ENCODE measurements at regions not wholly inside any gene's neighbourhood (a gene's known extent, or its start where the extent isn't known, plus 50 kb on each side); places are given as distances from the start of the nearest gene placed in this dataset.

DNA sequence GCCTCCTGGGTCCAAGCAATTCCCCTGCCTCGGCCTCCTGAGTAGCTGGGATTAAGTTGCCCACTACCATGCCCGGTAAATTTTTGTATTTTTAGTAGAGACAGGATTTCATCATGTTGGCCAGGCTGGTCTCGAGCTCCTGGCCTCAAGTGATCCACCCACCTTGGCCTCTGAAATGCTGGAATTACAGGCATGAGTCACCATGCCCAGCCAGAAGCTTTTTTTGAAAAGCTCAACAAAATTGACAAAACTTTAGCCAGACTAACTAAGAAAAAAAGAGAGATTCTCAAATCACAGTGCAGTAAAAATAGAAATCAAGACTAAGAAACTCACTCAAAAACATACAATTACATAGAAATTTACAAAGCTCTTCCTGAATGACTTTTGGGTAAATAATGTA, 420.6 kb downstream of the COL12A1 start (continued):
- TF ChIP-seq ZNF462 (CRISPR knock-in tag; IDR thresholded peaks at IDR 0.05), result no peak
- no peak for TF ChIP-seq REST (IDR thresholded peaks at IDR 0.05; ENCODE audit: unreplicated experiment)
- no peak for TF ChIP-seq ZNF114 (CRISPR knock-in tag; IDR thresholded peaks at IDR 0.05)
- TF ChIP-seq STAT1 (IDR thresholded peaks at IDR 0.05; ENCODE audit: unreplicated experiment), result no peak
- no peak for TF ChIP-seq EZH2 (IDR thresholded peaks at IDR 0.05; ENCODE audit: low read depth, unreplicated experiment)
- no peak for TF ChIP-seq NANOG (IDR thresholded peaks at IDR 0.05; ENCODE audit: borderline replicate concordance)
- no peak for TF ChIP-seq CREB1 (CRISPR knock-in tag; IDR thresholded peaks at IDR 0.05; ENCODE audit: low read depth)
- TF ChIP-seq POLR2AphosphoS5 (IDR thresholded peaks at IDR 0.05; ENCODE audit: low read depth), result no peak
- TF ChIP-seq JUNB (IDR thresholded peaks at IDR 0.05; ENCODE audit: unreplicated experiment), result no peak
- TF ChIP-seq ETS1 (IDR thresholded peaks at IDR 0.05), result no peak

Measured in GM23338 (cell line).